Astrocyte (in vitro differentiated cells and primary cell): ENCODE measurements at regions not wholly inside any gene's neighbourhood (a gene's known extent, or its start where the extent isn't known, plus 50 kb on each side); places are given as distances from the start of the nearest gene placed in this dataset.

Experiments used
- DNase-seq: peaks from one replicate; pipeline ENCODE4 v3.0.0-alpha.2; 2010; ENCODE audit warnings: low read depth
- FAIRE-seq: peaks from 2 replicates; lab custom pipeline; 2011; peaks lifted over from hg19 to GRCh38; lab: Jason Lieb, UNC
- H2AFZ ChIP-seq: 2 replicates; pipeline ENCODE4 v1.6.0; 2012; ENCODE audit warnings: low read depth, low read length, inconsistent platforms
- H3K27ac ChIP-seq: 2 replicates; pipeline ENCODE4 v1.5.1; 2011; ENCODE audit warnings: low read depth, low read length, inconsistent platforms
- H3K27me3 ChIP-seq: 2 replicates; pipeline ENCODE4 v1.6.0; 2011; ENCODE audit warnings: low read length, inconsistent platforms; ENCODE audit not compliant: insufficient read depth
- H3K36me3 ChIP-seq: 2 replicates; pipeline ENCODE4 v1.5.1; 2011; ENCODE audit warnings: low read length, inconsistent platforms; ENCODE audit not compliant: insufficient read depth
- H3K4me1 ChIP-seq: 2 replicates; pipeline ENCODE4 v1.5.1; 2011; ENCODE audit warnings: low read length, inconsistent platforms; ENCODE audit not compliant: insufficient read depth
- H3K4me2 ChIP-seq: 2 replicates; pipeline ENCODE4 v1.6.0; 2012; ENCODE audit warnings: low read length, inconsistent platforms
- H3K4me3 ChIP-seq: 2 replicates; pipeline ENCODE4 v1.5.1; 2011; ENCODE audit warnings: low read depth, mild to moderate bottlenecking, low read length, inconsistent platforms; ENCODE audit not compliant: insufficient read depth
- H3K79me2 ChIP-seq: 2 replicates; pipeline ENCODE4 v1.6.0; 2012; ENCODE audit warnings: mild to moderate bottlenecking, low read length, inconsistent platforms; ENCODE audit not compliant: insufficient read depth
- H3K9ac ChIP-seq: 2 replicates; pipeline ENCODE4 v1.6.0; 2012; ENCODE audit warnings: mild to moderate bottlenecking, low read length, inconsistent platforms
- H3K9me3 ChIP-seq: 2 replicates; pipeline ENCODE4 v1.5.1; 2012; ENCODE audit warnings: low read depth, mild to moderate bottlenecking, low read length, inconsistent platforms; ENCODE audit not compliant: insufficient read depth
- H4K20me1 ChIP-seq: 2 replicates; pipeline ENCODE4 v1.6.0; 2012; ENCODE audit warnings: low read length, inconsistent platforms; ENCODE audit not compliant: insufficient read depth
- H3K27ac Mint-ChIP-seq: one replicate; pipeline ENCODE4 v1.8.0; 2021; ENCODE audit warnings: mild to moderate bottlenecking, mixed read lengths; ENCODE audit not compliant: unreplicated experiment
- H3K27me3 Mint-ChIP-seq: one replicate; pipeline ENCODE4 v1.8.0; 2021; ENCODE audit warnings: low read depth, mixed read lengths; ENCODE audit not compliant: unreplicated experiment
- H3K36me3 Mint-ChIP-seq: one replicate; pipeline ENCODE4 v1.8.0; 2021; ENCODE audit warnings: low read depth, mixed read lengths; ENCODE audit not compliant: unreplicated experiment
- H3K4me1 Mint-ChIP-seq: one replicate; pipeline ENCODE4 v1.8.0; 2021; ENCODE audit warnings: low read depth, mixed read lengths; ENCODE audit not compliant: unreplicated experiment
- H3K4me3 Mint-ChIP-seq: one replicate; pipeline ENCODE4 v1.8.0; 2021; ENCODE audit warnings: mild to moderate bottlenecking, moderate library complexity, mixed read lengths; ENCODE audit not compliant: unreplicated experiment
- H3K9me3 Mint-ChIP-seq: one replicate; pipeline ENCODE4 v1.8.0; 2021; ENCODE audit warnings: mild to moderate bottlenecking, mixed read lengths; ENCODE audit not compliant: unreplicated experiment
- CTCF ChIP-seq: IDR thresholded peaks from 2 replicates; pipeline ENCODE4 v1.5.1; 2011; ENCODE audit warnings: low read depth, mild to moderate bottlenecking, inconsistent platforms, low read length, moderate library complexity; ENCODE audit not compliant: insufficient read depth
- EZH2 ChIP-seq: IDR thresholded peaks from 2 replicates; pipeline ENCODE4 v1.6.1; 2012; ENCODE audit warnings: mild to moderate bottlenecking, low read length, inconsistent platforms; ENCODE audit not compliant: insufficient read depth

GRCh38 chr16:82560805-82561325 lies 65.9 kb upstream of the CDH13 start:
- Mint-ChIP-seq H3K27ac (no peak overlapping the region), H3K4me3 (no peak overlapping the region)
- FAIRE-seq, result no peak

GRCh38 chr16:82544378-82545160 lies 82.2 kb upstream of the CDH13 start:
- Mint-ChIP-seq H3K4me3 (no peak overlapping the region), H3K27me3 (peaks cover 34% of the 10 kb centered on the region), H3K27ac (no peak overlapping the region), H3K36me3 (no peaks in the 10 kb centered on the region), H3K9me3 (peaks cover 2% of the 10 kb centered on the region), H3K4me1 (no peaks in the 10 kb centered on the region)
- no peak overlapping the region for H2AFZ ChIP-seq
- no peak overlapping the region for H3K9ac ChIP-seq
- no peaks in the 10 kb centered on the region for H3K36me3 ChIP-seq
- TF ChIP-seq EZH2 (no peak), CTCF (no peak)
- no peak overlapping the region for H3K27ac ChIP-seq
- H3K79me2 ChIP-seq, result no peaks in the 10 kb centered on the region
- peaks cover 29% of the 10 kb centered on the region for H3K27me3 ChIP-seq
- H3K9me3 ChIP-seq, result no peaks in the 10 kb centered on the region
- no peak overlapping the region for H3K4me3 ChIP-seq
- FAIRE-seq (no peak), DNase-seq (no peak)
- no peak overlapping the region for H3K4me2 ChIP-seq
- no peaks in the 10 kb centered on the region for H3K4me1 ChIP-seq
- H4K20me1 ChIP-seq, result no peaks in the 10 kb centered on the region

More at GRCh38 chr16:82560805-82561325, 65.9 kb upstream of the CDH13 start:
- H3K9me3 Mint-ChIP-seq, result peaks cover 2% of the 10 kb centered on the region
- Histone ChIP-seq H3K36me3 (no peaks in the 10 kb centered on the region), H3K27ac (no peak overlapping the region), H2AFZ (no peak overlapping the region), H3K27me3 (no peaks in the 10 kb centered on the region), H3K9me3 (no peaks in the 10 kb centered on the region), H3K4me2 (no peak overlapping the region), H4K20me1 (no peaks in the 10 kb centered on the region), H3K4me3 (no peak overlapping the region), H3K9ac (no peak overlapping the region), H3K4me1 (no peaks in the 10 kb centered on the region), H3K79me2 (no peaks in the 10 kb centered on the region)
- no peaks in the 10 kb centered on the region for H3K36me3 Mint-ChIP-seq
- no peaks in the 10 kb centered on the region for H3K27me3 Mint-ChIP-seq
- DNase-seq, result no peak
- TF ChIP-seq CTCF, result no peak
- TF ChIP-seq EZH2, result no peak
- no peaks in the 10 kb centered on the region for H3K4me1 Mint-ChIP-seq

GRCh38 chr16:82542714-82543113 lies 84.1 kb upstream of the CDH13 start:
- H3K27me3 ChIP-seq, result peaks cover 26% of the 10 kb centered on the region
- H3K27ac ChIP-seq, result no peak overlapping the region
- Mint-ChIP-seq H3K9me3 (peaks cover 2% of the 10 kb centered on the region), H3K4me3 (no peak overlapping the region), H3K4me1 (no peaks in the 10 kb centered on the region), H3K27me3 (peaks cover 29% of the 10 kb centered on the region), H3K27ac (no peak overlapping the region), H3K36me3 (no peaks in the 10 kb centered on the region)
- no peaks in the 10 kb centered on the region for H3K4me1 ChIP-seq
- no peak for DNase-seq
- H3K9ac ChIP-seq, result no peak overlapping the region
- H4K20me1 ChIP-seq, result no peaks in the 10 kb centered on the region
- H3K4me2 ChIP-seq, result no peak overlapping the region
- H3K4me3 ChIP-seq, result no peak overlapping the region
- no peaks in the 10 kb centered on the region for H3K79me2 ChIP-seq
- H3K36me3 ChIP-seq, result no peaks in the 10 kb centered on the region
- no peak for FAIRE-seq
- H2AFZ ChIP-seq, result no peak overlapping the region
- no peaks in the 10 kb centered on the region for H3K9me3 ChIP-seq
- TF ChIP-seq EZH2 (no peak), CTCF (no peak)
